HEK293 (cell line): ENCODE measurements at regions not wholly inside any gene's neighbourhood (a gene's known extent, or its start where the extent isn't known, plus 50 kb on each side); places are given as distances from the start of the nearest gene placed in this dataset.

Experiments used
- MYNN ChIP-seq: fragments of 450-650 bp; formaldehyde crosslinking; IDR thresholded peaks from 2 replicates; pipeline ENCODE4 v1.5.1; 2016; ENCODE audit warnings: missing biosample characterization, missing genetic modification characterization, borderline replicate concordance
- REST ChIP-seq: fragments of 450-650 bp; formaldehyde crosslinking; IDR thresholded peaks from 2 replicates; pipeline ENCODE4 v1.5.1; 2016; ENCODE audit warnings: missing biosample characterization, missing genetic modification characterization
- ZFP41 ChIP-seq: fragments of 450-650 bp; formaldehyde crosslinking; IDR thresholded peaks from 2 replicates; pipeline ENCODE4 v1.5.1; 2016; ENCODE audit warnings: missing biosample characterization, missing genetic modification characterization, borderline replicate concordance
- TF ChIP-seq, protein P1 (sequence below): fragments of 450-650 bp; formaldehyde crosslinking; IDR thresholded peaks from 2 replicates; pipeline ENCODE4 v1.5.1; 2016; ENCODE audit warnings: missing biosample characterization, missing genetic modification characterization

DNA sequence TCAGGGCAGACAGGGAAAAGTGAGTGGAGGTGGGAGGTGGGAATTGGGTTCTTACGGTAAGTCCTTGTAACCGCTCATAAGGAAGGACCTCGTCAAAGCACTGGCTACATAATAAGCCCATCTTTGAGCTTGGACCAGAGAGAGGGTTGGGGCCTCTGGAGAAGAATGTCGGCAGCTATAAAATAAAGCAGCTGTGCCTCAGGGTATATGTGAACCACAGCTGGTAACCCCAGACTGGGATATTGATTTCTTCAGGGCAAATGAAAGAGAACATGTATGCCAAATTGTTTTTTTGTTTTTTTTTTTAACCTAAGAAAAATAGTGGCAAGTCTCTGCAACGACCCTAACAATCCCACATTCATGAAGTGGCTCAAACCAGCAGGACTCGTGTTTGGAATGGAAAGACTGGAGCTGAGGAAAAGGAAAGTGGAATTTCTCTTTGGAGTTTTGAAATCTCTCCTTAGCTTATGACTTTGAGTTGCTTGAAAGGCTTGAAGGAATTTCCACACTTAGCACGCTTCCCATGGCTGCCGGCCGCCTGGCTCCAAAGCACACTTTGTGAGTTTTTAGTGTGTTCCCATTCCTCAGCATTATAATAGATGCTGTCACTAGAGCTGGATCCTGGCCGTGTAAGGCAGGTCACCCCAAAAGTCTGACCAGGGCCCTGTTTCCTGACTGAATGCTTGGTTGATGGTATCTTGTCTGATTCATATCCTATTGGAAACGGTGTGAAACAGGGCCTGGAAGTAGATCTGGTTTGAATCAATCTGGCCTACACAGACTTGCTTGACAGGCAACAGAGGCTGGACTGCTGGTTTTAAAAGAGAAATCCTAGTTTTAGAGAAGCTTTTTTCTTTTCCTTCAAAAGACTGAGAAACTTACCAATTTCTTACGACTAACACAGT lies 244.7 kb downstream of the MSRB3 start:
- TF ChIP-seq REST (tag by site-specific recombination) (no peak), ZFP41 (tag by site-specific recombination) (no peak), MYNN (tag by site-specific recombination) (no peak)
- TF ChIP-seq, protein P1, sequence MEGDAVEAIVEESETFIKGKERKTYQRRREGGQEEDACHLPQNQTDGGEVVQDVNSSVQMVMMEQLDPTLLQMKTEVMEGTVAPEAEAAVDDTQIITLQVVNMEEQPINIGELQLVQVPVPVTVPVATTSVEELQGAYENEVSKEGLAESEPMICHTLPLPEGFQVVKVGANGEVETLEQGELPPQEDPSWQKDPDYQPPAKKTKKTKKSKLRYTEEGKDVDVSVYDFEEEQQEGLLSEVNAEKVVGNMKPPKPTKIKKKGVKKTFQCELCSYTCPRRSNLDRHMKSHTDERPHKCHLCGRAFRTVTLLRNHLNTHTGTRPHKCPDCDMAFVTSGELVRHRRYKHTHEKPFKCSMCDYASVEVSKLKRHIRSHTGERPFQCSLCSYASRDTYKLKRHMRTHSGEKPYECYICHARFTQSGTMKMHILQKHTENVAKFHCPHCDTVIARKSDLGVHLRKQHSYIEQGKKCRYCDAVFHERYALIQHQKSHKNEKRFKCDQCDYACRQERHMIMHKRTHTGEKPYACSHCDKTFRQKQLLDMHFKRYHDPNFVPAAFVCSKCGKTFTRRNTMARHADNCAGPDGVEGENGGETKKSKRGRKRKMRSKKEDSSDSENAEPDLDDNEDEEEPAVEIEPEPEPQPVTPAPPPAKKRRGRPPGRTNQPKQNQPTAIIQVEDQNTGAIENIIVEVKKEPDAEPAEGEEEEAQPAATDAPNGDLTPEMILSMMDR (tag by site-specific recombination) = no peak
